IMR-90 (cell line): ENCODE measurements at regions not wholly inside any gene's neighbourhood (a gene's known extent, or its start where the extent isn't known, plus 50 kb on each side); places are given as distances from the start of the nearest gene placed in this dataset.
A peak's percentile ranks its signal among the peaks of the same experiment; 100 is the strongest.

ENCODE experiments used
- ATAC-seq: fragments of 200-7000 bp; cut with Tn5 transposase; 2 replicates; pipeline ENCODE4 v1.9.1; 2020; ENCODE audit warnings: low read depth, mild to moderate bottlenecking, moderate library complexity
- BruUV-seq: library from RNA; stranded (reverse); fragments of 400-500 nt; replicated peaks from 2 replicates; lab custom pipeline; 2021; lab: Mats Ljungman, UMichigan
- CTCF ChIA-PET: fragments of 300-600 bp; formaldehyde crosslinking; extraction: SDS; loops from one replicate; lab custom pipeline; 2021; ENCODE audit warnings: antibody characterized with exemption; lab: Yijun Ruan, JAX
- POLR2A ChIA-PET: fragments of 300-600 bp; sonication (Branson Sonifier 250); formaldehyde crosslinking; loops from one replicate; lab custom pipeline; 2022; ENCODE audit warnings: antibody characterized with exemption; ENCODE audit not compliant: unreplicated experiment; lab: Charles Lee
- DNase-seq: peaks from one replicate; pipeline ENCODE4 v3.0.0; 2013
- H2AFZ ChIP-seq: replicated peaks from 2 replicates; pipeline ENCODE3; 2013; ENCODE audit warnings: low read length, mild to moderate bottlenecking; ENCODE audit not compliant: poor library complexity
- H2AK5ac ChIP-seq: 2 replicates; pipeline ENCODE4 v1.6.1; 2013; ENCODE audit warnings: low read depth, low read length, inconsistent platforms
- H2AK9ac ChIP-seq: replicated peaks from 2 replicates; pipeline ENCODE3; 2013; ENCODE audit warnings: mild to moderate bottlenecking, low read depth, low read length, moderate library complexity; ENCODE audit not compliant: poor library complexity
- H2BK120ac ChIP-seq: 2 replicates; pipeline ENCODE4 v1.6.1; 2013; ENCODE audit warnings: low read depth, low read length, inconsistent platforms
- H2BK15ac ChIP-seq: 3 replicates; pipeline ENCODE4 v1.6.1; 2013; ENCODE audit warnings: low read depth, low read length, inconsistent platforms
- H2BK20ac ChIP-seq: 2 replicates; pipeline ENCODE4 v1.6.1; 2013; ENCODE audit warnings: low read depth, mild to moderate bottlenecking, inconsistent platforms, low read length, moderate library complexity
- H2BK5ac ChIP-seq: 2 replicates; pipeline ENCODE4 v1.6.1; 2013; ENCODE audit warnings: mild to moderate bottlenecking, low read depth, low read length, inconsistent platforms; ENCODE audit not compliant: poor library complexity, severe bottlenecking
- H3K14ac ChIP-seq: replicated peaks from 2 replicates; pipeline ENCODE4 v1.6.1; 2013; ENCODE audit warnings: low read depth, low read length, inconsistent platforms
- H3K18ac ChIP-seq: 2 replicates; pipeline ENCODE4 v1.6.1; 2013; ENCODE audit warnings: low read depth, low read length, control low read depth
- H3K23ac ChIP-seq: 2 replicates; pipeline ENCODE4 v1.6.1; 2013; ENCODE audit warnings: low read depth, low read length, inconsistent platforms
- H3K27ac ChIP-seq: 2 replicates; pipeline ENCODE4 v1.5.1; 2013; ENCODE audit warnings: mild to moderate bottlenecking, control low read depth, low read length; ENCODE audit not compliant: insufficient read depth
- H3K27me3 ChIP-seq: 2 replicates; pipeline ENCODE4 v1.6.1; 2013; ENCODE audit warnings: low read length; ENCODE audit not compliant: control insufficient read depth, insufficient read depth
- H3K36me3 ChIP-seq: 2 replicates; pipeline ENCODE4 v1.6.1; 2013; ENCODE audit warnings: low read length, mixed read lengths; ENCODE audit not compliant: control insufficient read depth, insufficient read depth
- H3K4ac ChIP-seq: 2 replicates; pipeline ENCODE4 v1.6.1; 2013; ENCODE audit warnings: low read depth, low read length, inconsistent platforms
- H3K4me1 ChIP-seq: 2 replicates; pipeline ENCODE4 v1.6.1; 2013; ENCODE audit warnings: low read length, mixed read lengths; ENCODE audit not compliant: control insufficient read depth, insufficient read depth
- H3K4me2 ChIP-seq: 2 replicates; pipeline ENCODE4 v1.6.1; 2013; ENCODE audit warnings: low read depth, mild to moderate bottlenecking, control low read depth, low read length, moderate library complexity
- H3K4me3 ChIP-seq: 2 replicates; pipeline ENCODE4 v1.5.1; 2013; ENCODE audit warnings: low read depth, mild to moderate bottlenecking, control low read depth, low read length, moderate library complexity; ENCODE audit not compliant: insufficient read depth
- H3K56ac ChIP-seq: 2 replicates; pipeline ENCODE4 v1.6.1; 2013; ENCODE audit warnings: low read length, inconsistent platforms; ENCODE audit not compliant: insufficient read depth; ENCODE audit errors: extremely low read depth
- H3K79me1 ChIP-seq, 2 experiments: 2 replicates each; pipeline ENCODE4 v1.6.1; 2013; ENCODE audit warnings: low read length in 2 of 2, inconsistent platforms in 1 of 2, low read depth in 1 of 2
- H3K9ac ChIP-seq: 2 replicates; pipeline ENCODE4 v1.6.1; 2013; ENCODE audit warnings: low read depth, low read length, control low read depth
- H3K9me1 ChIP-seq: 2 replicates; pipeline ENCODE4 v1.6.1; 2013; ENCODE audit warnings: low read length, inconsistent platforms; ENCODE audit not compliant: insufficient read depth
- H3K9me3 ChIP-seq: 2 replicates; pipeline ENCODE4 v1.6.1; 2013; ENCODE audit warnings: low read length; ENCODE audit not compliant: control insufficient read depth, insufficient read depth
- H4K20me1 ChIP-seq: 2 replicates; pipeline ENCODE4 v1.6.1; 2013; ENCODE audit warnings: low read length, inconsistent platforms; ENCODE audit not compliant: insufficient read depth
- H4K5ac ChIP-seq: 2 replicates; pipeline ENCODE4 v1.6.1; 2013; ENCODE audit warnings: mild to moderate bottlenecking, low read depth, low read length, control low read depth
- H4K8ac ChIP-seq, 2 experiments: 2 replicates each; pipeline ENCODE4 v1.6.1; 2013; ENCODE audit warnings: low read depth in 2 of 2, low read length in 2 of 2, control low read depth in 1 of 2, inconsistent platforms in 1 of 2
- H4K91ac ChIP-seq: 2 replicates; pipeline ENCODE4 v1.6.1; 2013; ENCODE audit warnings: low read depth, low read length, inconsistent platforms; ENCODE audit not compliant: insufficient read depth
- FOS ChIP-seq: fragments of 150-350 bp; IDR thresholded peaks from 2 replicates; pipeline ENCODE4 v1.6.1; 2016; ENCODE audit warnings: low read depth, low read length
- MAFK ChIP-seq: IDR thresholded peaks from 2 replicates; pipeline ENCODE4 v1.6.1; 2012; ENCODE audit warnings: low read depth, low read length, improper control_type of control experiment
- MAZ ChIP-seq: IDR thresholded peaks from 2 replicates; pipeline ENCODE4 v1.6.1; 2012; ENCODE audit warnings: low read depth, mild to moderate bottlenecking, low read length, improper control_type of control experiment, moderate library complexity, borderline replicate concordance
- MXI1 ChIP-seq: IDR thresholded peaks from 2 replicates; pipeline ENCODE4 v1.6.1; 2012; ENCODE audit warnings: low read depth, mild to moderate bottlenecking, low read length, moderate library complexity, borderline replicate concordance
- WGBS, 2 experiments: methylation state at CpG; one replicate each; pipeline versions ENCODE4 v1.1.5 to v1.1.7; 2013; ENCODE audit warnings: missing lambda C conversion rate in 2 of 2; ENCODE audit not compliant: insufficient read length in 1 of 2; ENCODE audit errors: extremely low coverage in 2 of 2; 5-methylcytosine and 5-hydroxymethylcytosine counted together
- dilution Hi-C: fragments of 300-500 bp; cut with HindIII; formaldehyde crosslinking; loops from one replicate; pipeline ENCODE4 v1.14.3; 2018; ENCODE audit warnings: low sequenced_read_pairs; ENCODE audit not compliant: unreplicated experiment
- in situ Hi-C: fragments of 300-500 bp; cut with MboI; formaldehyde crosslinking; loops from 3 replicates; pipeline ENCODE4 v1.14.3; 2019; ENCODE audit warnings: low sequenced_read_pairs, inconsistent platforms, mixed read lengths
- intact Hi-C: fragments of 100-400 bp; cut with micrococcal nuclease; formaldehyde crosslinking; loops from 2 replicates; pipeline ENCODE4 v1.10.0; 2022
- TF ChIP-seq, protein P1 (sequence below): fragments of 150-350 bp; IDR thresholded peaks from 2 replicates; pipeline ENCODE4 v1.6.1; 2017; ENCODE audit warnings: mild to moderate bottlenecking, antibody characterized with exemption, low read length, low read depth
- TF ChIP-seq, protein P2 (sequence below): fragments of 150-350 bp; IDR thresholded peaks from 2 replicates; pipeline ENCODE4 v1.6.1; 2016; ENCODE audit warnings: low read depth, mild to moderate bottlenecking, low read length, moderate library complexity, borderline replicate concordance

DNA sequence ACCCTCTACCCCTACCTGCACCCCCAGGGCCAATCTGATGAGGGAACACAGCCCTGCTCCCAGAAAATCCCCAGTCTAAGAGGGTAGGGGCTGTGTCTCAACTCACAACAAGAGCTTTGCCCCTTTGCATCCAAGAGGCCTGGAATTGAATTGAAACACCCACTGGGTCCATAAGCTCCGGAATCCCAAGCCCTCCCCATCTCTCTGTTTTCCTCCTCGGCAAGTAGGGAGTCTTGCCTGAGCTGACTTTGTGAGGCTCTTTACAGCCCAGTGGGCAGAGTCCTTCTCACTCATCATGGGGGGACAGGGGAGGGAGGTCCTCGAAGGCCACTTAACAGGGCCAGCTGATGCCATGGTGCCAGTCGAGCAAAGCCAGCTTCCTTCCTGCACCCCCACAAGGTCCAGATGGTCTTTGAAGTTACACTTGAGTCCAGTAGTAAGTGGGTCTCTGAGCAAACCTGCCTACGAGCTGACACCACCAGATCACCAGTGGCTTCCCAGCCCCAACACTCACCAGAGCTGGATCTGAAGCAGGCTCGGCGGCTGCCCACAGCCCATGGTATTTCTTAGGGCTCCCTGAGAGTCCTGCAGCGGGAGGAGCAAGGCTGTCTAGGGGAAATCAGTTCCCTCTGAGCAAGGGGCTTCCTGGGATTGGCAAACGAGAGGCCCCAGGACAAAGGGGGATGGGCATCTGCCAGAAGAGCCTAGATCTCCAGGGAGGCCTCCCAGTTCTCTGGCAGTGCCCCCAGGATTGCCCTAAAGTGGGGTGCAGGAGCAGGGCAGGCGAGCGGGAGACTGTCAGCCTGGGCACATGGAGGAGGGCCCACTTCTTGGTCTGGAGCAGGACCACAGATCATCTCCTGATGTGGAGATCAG lies 144.5 kb downstream of the VEGFA start:
- H2BK120ac ChIP-seq = peak overlapping the region; percentile 72; the same call in 1 of the 2 replicates
- TF ChIP-seq MXI1 (no peak), FOS (no peak), MAFK (no peak), MAZ (no peak)
- TF ChIP-seq, protein P1, sequence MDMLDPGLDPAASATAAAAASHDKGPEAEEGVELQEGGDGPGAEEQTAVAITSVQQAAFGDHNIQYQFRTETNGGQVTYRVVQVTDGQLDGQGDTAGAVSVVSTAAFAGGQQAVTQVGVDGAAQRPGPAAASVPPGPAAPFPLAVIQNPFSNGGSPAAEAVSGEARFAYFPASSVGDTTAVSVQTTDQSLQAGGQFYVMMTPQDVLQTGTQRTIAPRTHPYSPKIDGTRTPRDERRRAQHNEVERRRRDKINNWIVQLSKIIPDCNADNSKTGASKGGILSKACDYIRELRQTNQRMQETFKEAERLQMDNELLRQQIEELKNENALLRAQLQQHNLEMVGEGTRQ = no peak
- TF ChIP-seq, protein P2, sequence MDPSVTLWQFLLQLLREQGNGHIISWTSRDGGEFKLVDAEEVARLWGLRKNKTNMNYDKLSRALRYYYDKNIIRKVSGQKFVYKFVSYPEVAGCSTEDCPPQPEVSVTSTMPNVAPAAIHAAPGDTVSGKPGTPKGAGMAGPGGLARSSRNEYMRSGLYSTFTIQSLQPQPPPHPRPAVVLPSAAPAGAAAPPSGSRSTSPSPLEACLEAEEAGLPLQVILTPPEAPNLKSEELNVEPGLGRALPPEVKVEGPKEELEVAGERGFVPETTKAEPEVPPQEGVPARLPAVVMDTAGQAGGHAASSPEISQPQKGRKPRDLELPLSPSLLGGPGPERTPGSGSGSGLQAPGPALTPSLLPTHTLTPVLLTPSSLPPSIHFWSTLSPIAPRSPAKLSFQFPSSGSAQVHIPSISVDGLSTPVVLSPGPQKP = no peak
- no peak overlapping the region for H3K56ac ChIP-seq
- no peaks in the 10 kb centered on the region for H3K9me3 ChIP-seq
- no peak overlapping the region for H2BK5ac ChIP-seq
- no peak overlapping the region for H3K27ac ChIP-seq
- peak overlapping the region; percentile 57 for H3K4ac ChIP-seq
- DNase-seq = no peak
- no peak overlapping the region for H3K23ac ChIP-seq
- no peaks in the 10 kb centered on the region for H4K20me1 ChIP-seq
- CTCF ChIA-PET = interaction anchor here (0.6 to 0.9 kb wide), 2 partner anchors 146 to 151 kb away, joined by 3 to 4 read pairs; no protein-coding TSS in a partner anchor
- no peak overlapping the region for H3K18ac ChIP-seq
- H3K14ac ChIP-seq = peak overlapping the region; percentile 54
- BruUV-seq = no TSS peak
- H3K79me1 ChIP-seq = no peaks in the 10 kb centered on the region
- peak overlapping the region in 1 of 2 experiments; percentile 33; a peak in 2 of 4 replicates for H4K8ac ChIP-seq
- peak overlapping the region; percentile 45 for H2BK20ac ChIP-seq
- no peak overlapping the region for H3K4me2 ChIP-seq
- no peak overlapping the region for H3K4me3 ChIP-seq
- POLR2A ChIA-PET = no interaction called here
- no peak overlapping the region for H3K9ac ChIP-seq
- peak overlapping the region; percentile 61 for H2AK9ac ChIP-seq
- H4K5ac ChIP-seq = peak overlapping the region; percentile 56; the same call in 1 of the 2 replicates
- in situ Hi-C loops = no loop called here
- intact Hi-C loops = no loop called here
- H3K4me1 ChIP-seq = peaks cover 23% of the 10 kb centered on the region
- H3K36me3 ChIP-seq = no peaks in the 10 kb centered on the region
- ATAC-seq = no peak
- peak overlapping the region; percentile 76; the same call in 1 of the 2 replicates for H2AK5ac ChIP-seq
- H2BK15ac ChIP-seq = peak overlapping the region; percentile 12; the same call in 1 of the 3 replicates
- peak overlapping the region; percentile 59 for H4K91ac ChIP-seq
- 88% methylated on average over 3 of the region's 11 CpGs; no CpG with 5 or more reads in 1 of the 2 experiments for WGBS, 2 experiments
- peaks cover 7% of the 10 kb centered on the region; the same call in 1 of the 2 replicates for H3K9me1 ChIP-seq
- peak overlapping the region; percentile 67 for H2AFZ ChIP-seq
- dilution Hi-C loops = no loop called here
- H3K27me3 ChIP-seq = no peaks in the 10 kb centered on the region
